Skeletal muscle cell (primary cell): ENCODE measurements at regions not wholly inside any gene's neighbourhood (a gene's known extent, or its start where the extent isn't known, plus 50 kb on each side); places are given as distances from the start of the nearest gene placed in this dataset.
"Not testable (repeated sequence)": the region's sequence is repeated elsewhere in the genome, so short reads cannot be mapped to it uniquely, and the experiment has no call there.

Source experiments
- DNase-seq: peaks from one replicate; pipeline ENCODE4 v3.0.0-alpha.2; 2010; ENCODE audit warnings: low read depth
- H3K4me3 ChIP-seq: 2 replicates; pipeline ENCODE4 v1.5.1; 2011; ENCODE audit warnings: low read depth, mild to moderate bottlenecking, control low read depth, low read length, moderate library complexity

DNA sequence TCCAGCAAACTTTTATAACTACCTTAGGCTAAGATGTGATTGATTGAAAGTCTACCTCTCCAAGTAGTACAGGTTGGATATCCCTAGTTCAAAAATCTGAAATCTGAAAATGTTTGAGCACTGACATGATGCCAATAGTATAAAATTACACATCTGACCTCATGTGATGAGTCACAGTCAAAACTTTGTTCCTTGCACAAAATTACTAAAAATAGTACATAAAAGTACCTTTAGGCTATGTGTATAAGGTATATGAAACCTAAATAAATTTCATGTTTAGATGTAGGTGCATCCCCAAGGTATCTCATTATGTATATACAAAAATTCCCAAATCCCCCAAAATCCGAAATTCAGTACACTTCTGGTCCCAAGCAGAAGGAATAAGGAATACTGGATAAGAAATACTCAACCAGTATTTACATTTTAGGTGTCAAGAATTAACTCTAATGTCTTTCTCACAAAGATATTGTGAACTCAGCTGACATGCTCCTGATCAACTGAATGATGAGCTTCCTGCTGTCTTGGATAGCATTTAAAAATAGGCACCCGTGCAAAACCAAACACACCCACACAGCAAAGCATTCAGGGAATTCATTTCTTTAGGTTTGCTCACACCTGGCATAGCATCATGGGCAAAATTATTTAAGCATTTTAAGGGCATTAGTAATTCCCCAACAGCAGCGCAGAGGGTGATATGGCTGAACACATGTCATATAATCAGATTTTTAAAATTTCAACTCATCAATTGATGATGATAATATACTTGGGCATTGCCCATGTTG lies 497.4 kb upstream of the MEIS1 start:
- no peak overlapping the region for H3K4me3 ChIP-seq
- no peak for DNase-seq

DNA sequence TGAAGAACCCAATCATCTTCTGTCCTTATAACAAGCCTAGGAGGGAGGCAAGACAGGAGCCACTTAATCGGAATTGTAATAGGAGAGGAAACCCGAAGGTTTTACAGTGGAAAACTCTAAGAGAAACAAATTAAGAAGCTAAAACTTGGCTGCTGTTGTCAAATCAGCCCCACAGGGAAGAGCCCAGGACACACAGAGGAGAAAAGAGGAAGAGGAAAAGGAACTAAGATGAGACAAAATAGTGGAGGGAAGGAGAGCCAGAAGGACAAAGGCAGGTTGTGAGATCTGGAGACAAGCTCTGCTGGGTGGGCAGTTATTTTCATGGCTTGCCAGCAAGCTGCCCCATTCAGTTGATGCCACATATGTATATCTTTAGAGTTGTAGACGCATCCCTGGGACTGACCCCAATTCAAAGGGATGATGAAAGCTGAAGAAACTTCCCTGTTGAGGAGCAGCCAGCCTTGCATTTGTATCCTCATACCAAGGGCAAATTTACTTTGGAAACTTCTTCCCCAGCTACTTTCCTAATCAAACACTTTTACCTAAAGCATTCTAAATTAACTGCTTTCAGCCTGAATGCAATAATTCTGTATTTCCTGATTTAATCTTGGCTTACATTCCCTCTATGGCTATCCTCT lies 499.8 kb upstream of the MEIS1 start:
- H3K4me3 ChIP-seq: no peak overlapping the region
- no peak for DNase-seq

DNA sequence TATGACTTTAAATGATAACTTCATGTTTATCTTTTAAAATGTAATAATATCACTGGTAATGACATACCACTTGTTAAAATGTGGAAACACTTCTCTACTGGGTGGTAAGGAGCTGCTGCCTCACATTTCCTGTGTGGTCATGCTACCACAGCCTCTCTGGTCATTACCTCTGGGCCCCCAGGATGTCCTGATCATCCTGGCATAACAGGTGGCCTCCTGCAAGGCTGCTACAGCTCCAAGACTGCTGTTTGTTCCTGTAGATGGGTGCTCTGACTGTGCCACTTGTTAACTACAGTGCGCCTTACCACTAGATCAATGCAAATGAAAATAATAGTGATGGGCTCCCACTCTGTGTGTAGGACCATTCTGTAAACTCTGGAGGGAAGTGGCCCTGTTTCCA lies 500.2 kb upstream of the SPRED2 start:
- no peak for DNase-seq
- H3K4me3 ChIP-seq: no peak overlapping the region

DNA sequence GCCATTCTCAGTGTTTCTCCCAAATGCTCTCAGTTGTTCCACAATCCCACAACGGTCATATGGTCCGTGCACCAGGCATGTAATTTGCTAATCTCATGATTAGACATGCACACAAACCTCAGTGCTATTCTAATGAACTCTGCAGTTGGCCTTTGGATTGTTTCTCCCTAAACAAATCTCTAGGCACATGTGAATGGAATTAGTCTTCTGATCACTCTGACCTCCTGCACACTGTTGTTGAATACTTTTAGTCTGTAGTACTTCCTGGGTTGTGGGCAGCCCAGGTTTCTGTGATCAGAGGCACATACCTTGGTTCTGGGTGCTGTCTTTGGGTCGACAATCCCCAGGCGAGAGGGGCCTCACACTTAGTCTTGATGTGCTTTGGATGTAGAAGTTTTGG lies 498.7 kb upstream of the SPRED2 start:
- DNase-seq: no peak
- H3K4me3 ChIP-seq: no peak overlapping the region

DNA sequence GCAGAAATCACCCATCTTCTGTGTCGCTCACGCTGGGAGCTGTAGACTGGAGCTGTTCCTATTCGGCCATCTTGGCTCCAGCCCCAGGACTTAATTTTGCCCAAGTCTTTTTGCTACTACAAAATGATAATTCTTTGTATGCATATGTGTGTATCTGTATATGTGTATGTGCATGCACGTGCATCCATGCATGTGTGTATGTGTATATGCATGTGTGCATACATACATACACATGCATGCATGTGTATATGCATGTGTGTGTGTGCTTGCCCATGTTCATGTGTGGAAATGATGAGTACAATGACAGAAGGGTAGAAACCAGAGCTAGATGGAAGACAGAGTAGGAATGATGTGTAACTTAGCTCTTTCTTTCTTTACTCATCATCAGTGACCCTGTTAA lies 497.9 kb upstream of the SPRED2 start:
- no peak for DNase-seq
- H3K4me3 ChIP-seq: no peak overlapping the region

DNA sequence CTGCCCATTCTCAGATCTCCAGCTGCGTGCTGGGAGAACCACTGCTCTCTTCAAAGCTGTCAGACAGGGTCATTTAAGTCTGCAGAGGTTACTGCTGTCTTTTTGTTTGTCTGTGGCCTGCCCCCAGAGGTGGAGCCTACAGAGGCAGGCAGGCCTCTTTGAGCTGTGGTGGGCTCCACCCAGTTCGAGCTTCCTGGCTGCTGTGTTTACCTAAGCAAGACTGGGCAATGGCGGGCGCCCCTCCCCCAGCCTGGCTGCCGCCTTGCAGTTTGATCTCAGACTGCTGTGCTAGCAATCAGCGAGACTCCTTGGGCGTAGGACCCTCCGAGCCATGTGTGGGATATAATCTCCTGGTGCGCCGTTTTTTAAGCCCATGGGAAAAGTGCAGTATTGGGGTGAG lies 497.3 kb upstream of the SPRED2 start:
- H3K4me3 ChIP-seq, DNase-seq: not testable (repeated sequence)

DNA sequence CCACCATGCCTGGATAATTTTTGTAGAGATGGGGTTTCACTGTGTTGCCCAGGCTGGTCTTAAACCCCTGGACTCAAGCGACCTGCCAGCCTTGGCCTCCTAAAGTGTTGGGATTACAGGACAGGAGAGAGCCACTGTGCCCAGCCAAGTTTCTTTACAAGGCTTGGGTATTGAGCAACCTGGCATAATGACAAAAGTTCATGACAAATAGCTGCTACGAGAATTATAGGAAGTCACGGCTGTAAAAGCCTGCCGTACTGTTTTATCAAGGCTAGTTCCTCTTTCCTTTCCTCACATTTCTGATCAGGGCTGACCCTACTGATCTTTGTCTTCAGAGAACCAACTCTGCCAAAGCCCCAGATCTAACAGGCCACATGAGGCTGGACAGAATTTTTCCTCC lies 490.4 kb upstream of the SPRED2 start:
- DNase-seq: no peak
- no peak overlapping the region for H3K4me3 ChIP-seq

DNA sequence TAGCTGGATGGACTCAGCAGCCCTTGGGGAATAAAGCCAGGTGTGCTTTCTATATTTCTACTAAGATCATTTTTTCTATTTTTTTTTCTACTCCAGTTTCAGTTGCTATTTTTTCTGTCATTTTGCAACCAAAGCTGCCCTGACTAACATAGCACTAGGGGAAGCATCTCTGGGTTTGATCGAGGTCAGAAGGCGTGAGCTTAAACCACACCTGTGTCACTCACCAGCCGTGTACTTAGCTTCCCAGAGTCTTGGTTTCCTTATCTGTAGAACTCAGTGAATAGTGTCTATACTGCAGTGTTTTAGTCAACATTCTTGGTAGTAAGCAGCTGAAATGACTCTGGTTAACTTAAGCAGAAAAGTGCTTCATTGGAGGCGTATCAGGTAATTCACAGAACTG lies 489.6 kb upstream of the SPRED2 start:
- DNase-seq: no peak
- H3K4me3 ChIP-seq: no peak overlapping the region

DNA sequence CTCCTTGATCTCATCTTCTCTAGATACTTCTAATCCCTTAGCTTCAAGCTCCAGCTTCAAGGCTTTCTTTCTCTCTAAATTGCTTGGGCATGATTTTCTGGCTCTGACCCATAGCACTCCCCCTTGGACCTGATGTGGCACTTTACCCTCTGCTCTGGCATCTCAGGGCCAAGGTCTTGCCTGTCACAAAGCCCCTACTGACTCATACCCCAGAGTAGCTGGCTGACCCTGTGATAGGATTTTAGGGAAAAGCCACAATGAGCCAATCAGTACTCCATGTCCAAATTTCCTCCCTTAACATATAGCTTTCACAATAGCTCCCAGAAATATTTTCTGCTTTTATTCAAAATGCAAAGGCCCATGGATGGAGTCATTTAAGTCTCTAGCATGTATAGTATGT lies 488.7 kb upstream of the SPRED2 start:
- no peak overlapping the region for H3K4me3 ChIP-seq
- no peak for DNase-seq

DNA sequence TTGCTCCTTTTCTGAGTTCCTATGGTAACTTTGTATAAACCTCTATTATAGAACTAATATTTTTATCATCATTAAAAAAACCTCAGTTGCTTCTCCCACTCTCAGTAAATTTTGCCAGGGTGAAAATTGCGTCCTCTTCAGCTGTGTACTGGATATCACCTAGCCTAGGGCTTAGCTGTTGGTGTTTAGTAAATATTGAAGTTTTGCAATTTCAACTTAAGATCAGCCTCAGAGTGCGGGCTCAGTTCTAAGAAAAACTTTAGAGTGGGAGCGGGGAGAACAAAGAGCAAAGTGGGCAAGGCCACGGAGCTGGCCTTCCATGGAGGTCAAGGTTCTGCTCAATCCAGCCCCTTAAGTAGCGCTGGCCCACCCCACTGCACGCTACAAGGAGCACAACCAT lies 488.3 kb upstream of the SPRED2 start:
- DNase-seq: no peak
- no peak overlapping the region for H3K4me3 ChIP-seq

DNA sequence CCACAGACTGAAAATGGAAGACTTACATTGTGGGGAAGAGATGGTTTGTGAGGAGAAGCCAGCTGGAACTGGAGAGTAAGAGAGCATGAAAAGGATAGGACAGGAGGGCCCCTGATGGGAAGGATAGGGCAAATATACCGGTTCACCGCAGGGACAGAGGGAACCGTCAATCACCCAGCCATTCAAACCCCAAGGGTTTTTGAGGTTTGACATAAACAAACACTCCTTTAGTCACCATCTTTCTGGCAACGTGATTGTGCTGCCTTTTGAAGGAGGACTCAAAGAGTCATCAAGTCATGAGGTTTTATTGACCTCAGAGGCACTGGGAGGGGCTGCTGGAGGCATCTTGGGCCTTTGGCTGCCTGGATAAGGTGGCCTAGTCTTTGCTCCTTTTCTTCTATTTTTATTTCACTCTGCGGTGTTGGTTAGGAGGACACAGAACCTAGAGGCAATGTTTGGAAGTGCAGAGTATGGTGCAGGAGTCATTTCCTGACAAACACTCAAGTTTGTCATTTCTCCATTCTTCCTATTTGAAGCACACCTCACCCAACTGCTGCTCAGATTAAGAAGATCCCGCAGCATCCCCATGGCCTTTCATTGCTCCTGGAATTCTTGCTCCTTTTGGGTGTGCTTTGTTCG lies 487.3 kb upstream of the SPRED2 start:
- no peak overlapping the region for H3K4me3 ChIP-seq
- DNase-seq: no peak

DNA sequence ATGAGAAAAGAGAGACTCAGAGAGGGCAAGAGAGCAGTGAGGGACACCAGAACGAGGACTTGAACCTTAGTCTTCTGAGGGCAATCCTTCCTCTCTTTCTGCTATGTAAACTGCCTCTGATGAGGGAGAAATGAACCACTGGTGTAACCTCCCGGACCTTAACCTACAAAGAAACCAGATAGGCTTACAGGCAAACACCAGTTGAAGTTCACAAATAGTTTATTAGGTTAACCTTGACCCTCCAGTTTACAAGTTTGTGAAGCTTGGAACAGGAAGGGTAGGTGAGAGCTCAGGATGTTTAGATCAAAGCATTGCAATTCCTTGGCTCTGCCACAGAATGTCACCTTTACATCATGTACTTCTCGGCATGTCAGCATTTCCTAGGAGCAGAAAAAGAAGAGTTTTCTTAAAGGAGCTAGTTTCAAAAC lies 486.4 kb upstream of the SPRED2 start:
- no peak overlapping the region for H3K4me3 ChIP-seq
- no peak for DNase-seq

DNA sequence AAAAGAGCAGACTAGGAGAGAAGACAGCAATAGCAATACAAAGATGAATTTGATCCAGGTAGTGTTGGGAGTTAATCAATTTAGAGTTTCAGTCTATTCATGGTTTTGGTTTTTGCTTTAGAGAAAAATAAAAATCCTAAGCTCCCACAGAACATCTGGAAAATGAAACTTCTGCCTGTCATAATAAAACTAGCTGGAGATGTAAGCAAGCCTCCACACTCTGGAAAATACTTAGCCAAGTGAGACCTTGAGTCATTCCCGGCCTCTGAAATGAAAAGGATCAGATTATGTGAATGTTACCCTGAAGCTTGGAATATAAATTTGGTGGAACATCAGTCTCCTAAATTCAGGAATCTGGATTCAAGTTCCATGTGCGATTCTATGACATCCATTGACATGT lies 485.6 kb upstream of the SPRED2 start:
- DNase-seq: no peak

DNA sequence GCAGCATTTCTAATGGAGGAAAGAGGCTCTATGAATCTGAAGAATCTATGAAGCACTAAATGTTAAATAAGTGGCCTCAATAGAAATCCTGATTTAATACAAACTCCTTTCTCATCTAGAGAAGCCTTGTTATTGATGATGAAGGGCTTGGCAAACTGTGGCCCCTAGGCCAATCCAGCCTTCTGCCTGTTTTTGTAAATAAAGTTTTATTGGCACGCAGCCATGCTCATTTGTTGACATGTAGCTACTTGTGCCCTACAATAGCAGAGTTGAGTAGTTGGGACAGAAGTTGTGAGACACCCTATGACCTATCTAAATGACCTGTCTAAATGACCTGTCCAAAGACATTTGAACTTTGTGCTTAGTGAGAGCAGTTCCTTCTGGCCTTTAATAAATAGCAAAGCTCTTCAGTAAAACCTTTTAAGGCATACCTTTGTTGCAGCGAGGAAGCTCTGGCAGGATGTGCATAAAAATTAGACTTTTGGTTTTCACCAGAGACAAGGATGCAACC lies 484.4 kb upstream of the SPRED2 start:
- no peak for DNase-seq
- no peak overlapping the region for H3K4me3 ChIP-seq

More for the DNA sequence above, 485.6 kb upstream of the SPRED2 start:
- no peak overlapping the region for H3K4me3 ChIP-seq

DNA sequence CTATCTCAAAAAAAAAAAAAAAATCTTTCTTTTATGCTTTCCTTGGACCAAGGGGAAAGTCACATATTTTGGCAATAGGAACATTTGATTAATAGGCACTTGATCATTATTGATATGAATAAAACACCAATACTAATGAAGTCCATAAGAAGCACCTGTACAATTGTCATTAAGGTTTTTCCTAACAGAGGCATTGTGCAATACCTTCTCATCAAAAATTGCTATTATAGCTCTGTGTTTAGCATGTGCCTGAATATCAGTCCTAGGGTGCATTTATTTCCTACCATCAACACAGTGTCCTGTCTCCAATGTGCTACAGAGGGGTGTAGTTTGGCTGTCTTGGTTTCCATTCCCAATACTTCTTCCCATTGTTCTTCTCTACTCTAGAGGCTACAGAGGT lies 483.8 kb upstream of the SPRED2 start:
- no peak for DNase-seq
- no peak overlapping the region for H3K4me3 ChIP-seq

DNA sequence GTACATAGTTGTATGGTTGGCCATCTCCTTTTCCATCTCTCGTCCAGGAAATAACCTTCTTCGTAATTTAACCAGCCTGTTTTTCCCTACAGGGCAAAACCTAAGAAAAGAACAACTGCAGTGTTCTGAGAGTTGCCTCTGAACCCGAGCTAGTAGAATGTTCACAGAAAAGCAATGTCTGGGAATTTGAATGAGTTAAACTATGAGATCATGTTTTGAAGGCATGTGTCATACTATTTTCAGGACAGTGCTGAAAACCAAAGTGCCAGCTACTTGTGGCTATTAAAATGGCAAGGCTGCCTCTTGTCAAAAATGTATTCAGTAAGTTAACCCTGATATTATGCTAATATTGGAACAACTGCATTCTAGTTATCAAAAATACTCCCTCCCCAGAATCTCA lies 482.9 kb upstream of the SPRED2 start:
- no peak overlapping the region for H3K4me3 ChIP-seq
- DNase-seq: no peak

DNA sequence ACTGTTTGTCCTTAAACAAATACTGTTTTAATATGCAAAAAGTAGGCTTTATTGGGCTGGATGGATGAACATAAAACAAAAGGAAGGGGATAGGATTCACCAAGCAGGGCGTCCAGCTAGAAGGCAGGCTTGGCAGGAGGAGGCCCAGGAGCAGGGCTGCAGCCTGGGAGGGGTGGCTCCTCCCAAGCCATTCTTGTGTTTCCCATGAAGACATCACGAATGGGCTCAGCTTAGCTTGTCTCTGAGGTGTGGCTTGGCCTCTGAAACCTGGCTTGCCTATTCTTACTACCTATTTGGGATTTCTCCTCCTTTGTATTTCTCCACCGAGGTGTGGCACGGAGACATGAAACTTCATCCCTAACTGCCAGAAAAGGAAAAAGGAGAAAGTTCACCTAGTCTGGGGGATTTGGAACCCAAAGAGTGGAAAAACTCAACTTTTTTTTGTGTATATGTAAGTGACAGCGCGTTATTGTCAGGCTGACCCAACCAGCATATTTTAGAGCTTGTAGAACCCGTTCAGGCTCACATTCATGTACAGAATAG lies 481.9 kb upstream of the SPRED2 start:
- no peak for DNase-seq

DNA sequence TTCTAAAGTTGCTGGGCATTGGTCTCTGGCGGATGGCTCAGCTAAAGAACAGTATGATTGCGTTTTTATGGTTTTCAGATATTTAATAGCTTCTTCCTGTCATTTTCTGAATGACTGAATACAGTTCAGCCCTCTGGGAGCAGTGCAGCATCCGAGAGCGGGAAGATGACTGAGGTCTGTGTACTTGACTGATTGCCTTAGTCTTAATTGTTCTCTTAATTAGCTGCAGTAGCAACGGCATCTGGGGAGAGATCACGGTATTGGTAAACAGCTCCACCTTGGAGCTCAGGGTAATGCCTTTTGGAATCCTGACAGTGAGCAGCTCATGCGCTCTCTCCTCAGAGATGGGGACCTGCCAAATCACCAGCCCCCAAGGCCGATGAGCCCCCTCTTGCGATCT lies 481.4 kb upstream of the SPRED2 start:
- no peak overlapping the region for H3K4me3 ChIP-seq
- DNase-seq: no peak

More for the DNA sequence above, 481.9 kb upstream of the SPRED2 start:
- no peak overlapping the region for H3K4me3 ChIP-seq

DNA sequence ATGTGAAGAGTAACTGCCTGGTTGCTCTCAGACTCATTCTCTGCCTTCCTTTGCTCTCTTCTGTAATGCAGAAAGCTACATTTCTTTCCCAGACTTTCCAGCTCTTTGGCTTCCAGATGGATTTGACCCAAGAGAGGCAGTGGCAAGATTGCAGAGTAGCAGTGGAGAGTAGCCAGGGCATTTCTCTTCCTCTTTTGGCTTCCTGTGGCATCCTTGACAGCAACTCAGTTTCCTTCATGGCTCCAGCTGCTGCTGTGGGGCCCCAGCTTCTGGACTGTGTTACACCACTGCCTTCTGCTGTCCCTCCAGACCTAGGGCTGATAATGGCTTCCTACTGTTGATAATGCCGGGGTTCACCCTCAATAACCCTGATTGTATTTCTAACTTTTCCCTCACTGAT lies 469.4 kb upstream of the SPRED2 start:
- DNase-seq: no peak
- no peak overlapping the region for H3K4me3 ChIP-seq

DNA sequence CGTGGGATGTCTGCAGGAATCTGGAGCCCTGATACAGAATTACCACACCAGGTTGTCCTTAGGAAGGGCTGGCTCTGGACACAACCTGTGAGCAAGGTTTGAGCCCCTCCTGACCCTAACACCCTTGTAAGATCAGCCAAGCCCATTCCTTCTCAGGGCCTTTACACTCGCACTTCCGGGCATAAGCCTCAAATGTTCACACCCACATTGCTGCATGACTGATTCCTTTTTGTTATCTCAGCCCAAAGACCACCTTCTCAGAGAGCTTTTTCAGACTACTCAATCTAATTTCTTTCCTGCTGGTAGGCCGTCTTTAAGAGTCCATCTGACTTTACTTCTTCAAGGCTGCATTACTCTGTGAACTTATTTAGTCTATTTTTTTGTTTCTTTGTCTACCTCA lies 464.0 kb upstream of the SPRED2 start:
- DNase-seq: no peak
- no peak overlapping the region for H3K4me3 ChIP-seq
